K562 (cell line): ENCODE measurements at regions not wholly inside any gene's neighbourhood (a gene's known extent, or its start where the extent isn't known, plus 50 kb on each side); places are given as distances from the start of the nearest gene placed in this dataset.

Experiments
- KAT8 ChIP-seq: fragments of 450-650 bp; IDR thresholded peaks from 2 replicates; pipeline ENCODE4 v1.6.1; 2016; ENCODE audit warnings: low read depth, mild to moderate bottlenecking
- TAF1 ChIP-seq: IDR thresholded peaks from 2 replicates; pipeline ENCODE4 v1.6.1; 2011; ENCODE audit warnings: mild to moderate bottlenecking, low read length, moderate library complexity; ENCODE audit not compliant: insufficient read depth, control insufficient read depth, severe bottlenecking; ENCODE audit errors: extremely low read depth
- ZNF707 ChIP-seq: fragments of 250-450 bp; sonication (Bioruptor Pico); conservative IDR thresholded peaks from 2 replicates; pipeline ENCODE4 v1.8.0; 2022; ENCODE audit warnings: inconsistent platforms, mild to moderate bottlenecking, moderate library complexity
- TF ChIP-seq, protein P1 (sequence below), 2 experiments: fragments of 450-650 bp; IDR thresholded peaks; 2 replicates each; pipeline ENCODE4 v1.6.1; 2016; ENCODE audit warnings: mild to moderate bottlenecking in 2 of 2, borderline replicate concordance in 1 of 2, low read depth in 1 of 2, moderate library complexity in 1 of 2
- TF ChIP-seq, protein P2 (sequence below): sonication (generic); formaldehyde crosslinking; IDR thresholded peaks from 2 replicates; pipeline ENCODE4 v1.8.0; 2023; ENCODE audit warnings: missing genetic modification reagents, mild to moderate bottlenecking, borderline replicate concordance
- TF ChIP-seq, protein P3 (sequence below), 2 experiments: IDR thresholded peaks in 1 of 2; conservative IDR thresholded peaks in 1 of 2; 2 replicates each; pipeline ENCODE4 v1.6.1; 2016; ENCODE audit warnings: low read depth in 2 of 2, mild to moderate bottlenecking in 1 of 2, missing compliant biosample characterization in 1 of 2, missing genetic modification characterization in 1 of 2, moderate library complexity in 1 of 2
- TF ChIP-seq, protein P4 (sequence below): conservative IDR thresholded peaks from 2 replicates; pipeline ENCODE4 v1.6.1; 2011; ENCODE audit warnings: low read depth, mild to moderate bottlenecking, low read length; ENCODE audit not compliant: control insufficient read depth

DNA sequence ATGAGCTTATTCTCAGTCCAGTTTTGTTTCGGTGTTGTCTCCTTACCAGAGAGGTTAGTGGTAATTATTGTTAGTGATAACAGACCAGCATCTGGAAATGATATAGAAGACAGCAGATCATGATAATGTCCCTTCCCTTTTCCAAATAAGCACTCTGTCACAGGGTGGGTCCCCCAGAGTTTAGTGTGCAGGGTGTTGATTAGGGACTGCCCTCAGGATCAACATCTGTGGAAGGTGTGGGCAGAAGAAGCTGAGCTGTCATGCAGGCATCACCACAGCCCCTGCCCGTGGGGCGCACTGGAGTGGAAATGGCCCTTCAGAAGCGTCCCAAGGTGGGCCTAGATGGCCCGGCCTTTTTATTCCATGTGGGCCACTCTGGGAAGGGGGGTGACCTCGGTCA is 67.6 kb upstream of the DTNBP1 start (continued):
- TF ChIP-seq, protein P1, sequence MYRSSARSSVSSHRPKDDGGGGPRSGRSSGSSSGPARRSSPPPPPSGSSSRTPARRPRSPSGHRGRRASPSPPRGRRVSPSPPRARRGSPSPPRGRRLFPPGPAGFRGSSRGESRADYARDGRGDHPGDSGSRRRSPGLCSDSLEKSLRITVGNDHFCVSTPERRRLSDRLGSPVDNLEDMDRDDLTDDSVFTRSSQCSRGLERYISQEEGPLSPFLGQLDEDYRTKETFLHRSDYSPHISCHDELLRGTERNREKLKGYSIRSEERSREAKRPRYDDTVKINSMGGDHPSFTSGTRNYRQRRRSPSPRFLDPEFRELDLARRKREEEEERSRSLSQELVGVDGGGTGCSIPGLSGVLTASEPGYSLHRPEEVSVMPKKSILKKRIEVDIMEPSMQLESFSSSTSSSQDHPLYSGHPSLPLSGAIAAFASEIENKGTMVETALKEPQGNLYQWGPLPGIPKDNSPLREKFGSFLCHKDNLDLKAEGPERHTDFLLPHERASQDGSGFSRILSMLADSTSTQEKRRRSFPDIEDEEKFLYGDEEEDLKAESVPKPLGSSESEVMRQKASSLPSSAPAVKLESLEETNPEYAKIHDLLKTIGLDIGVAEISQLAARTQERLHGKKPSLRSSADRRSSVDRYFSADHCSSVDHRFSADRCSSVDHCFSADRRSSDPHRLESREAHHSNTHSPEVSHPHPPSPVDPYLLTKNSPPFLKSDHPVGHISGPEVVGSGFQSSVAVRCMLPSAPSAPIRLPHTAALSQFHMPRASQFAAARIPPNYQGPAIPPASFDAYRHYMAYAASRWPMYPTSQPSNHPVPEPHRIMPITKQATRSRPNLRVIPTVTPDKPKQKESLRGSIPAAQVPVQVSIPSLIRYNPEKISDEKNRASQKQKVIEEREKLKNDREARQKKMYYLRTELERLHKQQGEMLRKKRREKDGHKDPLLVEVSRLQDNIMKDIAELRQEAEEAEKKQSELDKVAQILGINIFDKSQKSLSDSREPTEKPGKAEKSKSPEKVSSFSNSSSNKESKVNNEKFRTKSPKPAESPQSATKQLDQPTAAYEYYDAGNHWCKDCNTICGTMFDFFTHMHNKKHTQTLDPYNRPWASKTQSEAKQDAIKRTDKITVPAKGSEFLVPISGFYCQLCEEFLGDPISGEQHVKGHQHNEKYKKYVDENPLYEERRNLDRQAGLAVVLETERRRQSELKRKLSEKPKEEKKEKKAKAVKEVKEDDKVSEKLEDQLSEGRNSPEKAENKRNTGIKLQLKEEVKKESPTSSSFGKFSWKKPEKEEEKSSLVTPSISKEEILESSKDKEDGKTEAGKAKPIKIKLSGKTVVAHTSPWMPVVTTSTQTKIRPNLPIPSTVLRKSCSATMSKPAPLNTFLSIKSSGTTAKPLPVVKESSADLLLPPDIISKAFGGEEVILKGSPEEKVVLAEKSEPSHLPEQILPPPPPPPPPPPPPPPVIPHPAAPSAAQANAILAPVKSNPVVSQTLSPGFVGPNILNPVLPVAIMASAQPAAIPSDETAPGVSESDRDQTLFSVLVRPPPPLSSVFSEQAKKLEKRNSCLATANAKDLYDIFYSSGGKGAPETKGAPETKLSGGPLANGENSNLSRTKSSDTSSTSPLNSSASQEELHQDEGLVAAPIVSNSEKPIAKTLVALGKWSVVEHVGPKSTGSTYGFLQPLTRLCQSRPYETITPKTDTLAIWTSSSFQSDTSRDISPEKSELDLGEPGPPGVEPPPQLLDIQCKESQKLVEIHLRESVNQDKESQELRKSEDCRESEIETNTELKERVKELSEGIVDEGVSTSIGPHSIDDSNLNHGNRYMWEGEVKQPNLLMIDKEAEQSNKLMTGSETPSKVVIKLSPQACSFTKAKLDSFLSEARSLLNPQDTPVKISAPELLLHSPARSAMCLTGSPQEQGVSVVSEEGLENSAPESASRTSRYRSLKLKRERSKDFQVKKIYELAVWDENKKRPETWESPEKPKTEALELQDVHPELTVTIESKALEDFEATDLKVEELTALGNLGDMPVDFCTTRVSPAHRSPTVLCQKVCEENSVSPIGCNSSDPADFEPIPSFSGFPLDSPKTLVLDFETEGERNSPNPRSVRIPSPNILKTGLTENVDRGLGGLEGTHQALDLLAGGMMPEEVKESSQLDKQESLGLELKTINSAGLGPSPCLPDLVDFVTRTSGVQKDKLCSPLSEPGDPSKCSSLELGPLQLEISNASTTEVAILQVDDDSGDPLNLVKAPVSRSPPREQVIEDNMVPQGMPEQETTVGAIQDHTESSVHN (IDR thresholded peaks at IDR 0.05; ENCODE audit: borderline replicate concordance in 1 of 2, low read depth in 1 of 2), result no peak
- TF ChIP-seq, protein P2, sequence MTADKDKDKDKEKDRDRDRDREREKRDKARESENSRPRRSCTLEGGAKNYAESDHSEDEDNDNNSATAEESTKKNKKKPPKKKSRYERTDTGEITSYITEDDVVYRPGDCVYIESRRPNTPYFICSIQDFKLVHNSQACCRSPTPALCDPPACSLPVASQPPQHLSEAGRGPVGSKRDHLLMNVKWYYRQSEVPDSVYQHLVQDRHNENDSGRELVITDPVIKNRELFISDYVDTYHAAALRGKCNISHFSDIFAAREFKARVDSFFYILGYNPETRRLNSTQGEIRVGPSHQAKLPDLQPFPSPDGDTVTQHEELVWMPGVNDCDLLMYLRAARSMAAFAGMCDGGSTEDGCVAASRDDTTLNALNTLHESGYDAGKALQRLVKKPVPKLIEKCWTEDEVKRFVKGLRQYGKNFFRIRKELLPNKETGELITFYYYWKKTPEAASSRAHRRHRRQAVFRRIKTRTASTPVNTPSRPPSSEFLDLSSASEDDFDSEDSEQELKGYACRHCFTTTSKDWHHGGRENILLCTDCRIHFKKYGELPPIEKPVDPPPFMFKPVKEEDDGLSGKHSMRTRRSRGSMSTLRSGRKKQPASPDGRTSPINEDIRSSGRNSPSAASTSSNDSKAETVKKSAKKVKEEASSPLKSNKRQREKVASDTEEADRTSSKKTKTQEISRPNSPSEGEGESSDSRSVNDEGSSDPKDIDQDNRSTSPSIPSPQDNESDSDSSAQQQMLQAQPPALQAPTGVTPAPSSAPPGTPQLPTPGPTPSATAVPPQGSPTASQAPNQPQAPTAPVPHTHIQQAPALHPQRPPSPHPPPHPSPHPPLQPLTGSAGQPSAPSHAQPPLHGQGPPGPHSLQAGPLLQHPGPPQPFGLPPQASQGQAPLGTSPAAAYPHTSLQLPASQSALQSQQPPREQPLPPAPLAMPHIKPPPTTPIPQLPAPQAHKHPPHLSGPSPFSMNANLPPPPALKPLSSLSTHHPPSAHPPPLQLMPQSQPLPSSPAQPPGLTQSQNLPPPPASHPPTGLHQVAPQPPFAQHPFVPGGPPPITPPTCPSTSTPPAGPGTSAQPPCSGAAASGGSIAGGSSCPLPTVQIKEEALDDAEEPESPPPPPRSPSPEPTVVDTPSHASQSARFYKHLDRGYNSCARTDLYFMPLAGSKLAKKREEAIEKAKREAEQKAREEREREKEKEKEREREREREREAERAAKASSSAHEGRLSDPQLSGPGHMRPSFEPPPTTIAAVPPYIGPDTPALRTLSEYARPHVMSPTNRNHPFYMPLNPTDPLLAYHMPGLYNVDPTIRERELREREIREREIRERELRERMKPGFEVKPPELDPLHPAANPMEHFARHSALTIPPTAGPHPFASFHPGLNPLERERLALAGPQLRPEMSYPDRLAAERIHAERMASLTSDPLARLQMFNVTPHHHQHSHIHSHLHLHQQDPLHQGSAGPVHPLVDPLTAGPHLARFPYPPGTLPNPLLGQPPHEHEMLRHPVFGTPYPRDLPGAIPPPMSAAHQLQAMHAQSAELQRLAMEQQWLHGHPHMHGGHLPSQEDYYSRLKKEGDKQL, result no peak
- TF ChIP-seq TAF1, result no peak
- TF ChIP-seq KAT8, result no peak
- TF ChIP-seq ZNF707 (CRISPR knock-in tag), result no peak
- TF ChIP-seq, protein P3, sequence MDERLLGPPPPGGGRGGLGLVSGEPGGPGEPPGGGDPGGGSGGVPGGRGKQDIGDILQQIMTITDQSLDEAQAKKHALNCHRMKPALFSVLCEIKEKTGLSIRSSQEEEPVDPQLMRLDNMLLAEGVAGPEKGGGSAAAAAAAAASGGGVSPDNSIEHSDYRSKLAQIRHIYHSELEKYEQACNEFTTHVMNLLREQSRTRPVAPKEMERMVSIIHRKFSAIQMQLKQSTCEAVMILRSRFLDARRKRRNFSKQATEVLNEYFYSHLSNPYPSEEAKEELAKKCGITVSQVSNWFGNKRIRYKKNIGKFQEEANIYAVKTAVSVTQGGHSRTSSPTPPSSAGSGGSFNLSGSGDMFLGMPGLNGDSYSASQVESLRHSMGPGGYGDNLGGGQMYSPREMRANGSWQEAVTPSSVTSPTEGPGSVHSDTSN (CRISPR knock-in tag; IDR thresholded peaks at IDR 0.05; ENCODE audit: low read depth), result no peak
- TF ChIP-seq, protein P3 (tag; conservative IDR thresholded peaks at IDR 0.05; ENCODE audit: low read depth), result no peak; the same call in 1 of the 2 replicates
- TF ChIP-seq, protein P4, sequence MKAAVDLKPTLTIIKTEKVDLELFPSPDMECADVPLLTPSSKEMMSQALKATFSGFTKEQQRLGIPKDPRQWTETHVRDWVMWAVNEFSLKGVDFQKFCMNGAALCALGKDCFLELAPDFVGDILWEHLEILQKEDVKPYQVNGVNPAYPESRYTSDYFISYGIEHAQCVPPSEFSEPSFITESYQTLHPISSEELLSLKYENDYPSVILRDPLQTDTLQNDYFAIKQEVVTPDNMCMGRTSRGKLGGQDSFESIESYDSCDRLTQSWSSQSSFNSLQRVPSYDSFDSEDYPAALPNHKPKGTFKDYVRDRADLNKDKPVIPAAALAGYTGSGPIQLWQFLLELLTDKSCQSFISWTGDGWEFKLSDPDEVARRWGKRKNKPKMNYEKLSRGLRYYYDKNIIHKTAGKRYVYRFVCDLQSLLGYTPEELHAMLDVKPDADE, result no peak
